Central memory CD8-positive, alpha-beta T cell (primary cell): ENCODE measurements at regions not wholly inside any gene's neighbourhood (a gene's known extent, or its start where the extent isn't known, plus 50 kb on each side); places are given as distances from the start of the nearest gene placed in this dataset.

Experiments
- ATAC-seq: fragments of 150-1000 bp; cut with Tn5 transposase; replicated peaks from 2 replicates; pipeline ENCODE4 v1.10.0; 2022; ENCODE audit warnings: mild to moderate bottlenecking, moderate FRiP score, moderate number of reproducible peaks; ENCODE audit not compliant: poor library complexity, severe bottlenecking; ENCODE audit errors: extremely low read depth
- DNase-seq, 2 donors: peaks; one replicate each; pipeline ENCODE4 v3.0.0; 2021; ENCODE audit warnings: low spot score in 2 of 2
- H3K27ac Mint-ChIP-seq: one replicate; pipeline ENCODE4 v1.8.0; 2022; ENCODE audit warnings: low read depth, mild to moderate bottlenecking, moderate library complexity, mixed read lengths
- H3K27me3 Mint-ChIP-seq: one replicate; pipeline ENCODE4 v1.8.0; 2022; ENCODE audit warnings: mixed read lengths
- H3K36me3 Mint-ChIP-seq: one replicate; pipeline ENCODE4 v1.8.0; 2022; ENCODE audit warnings: mild to moderate bottlenecking, moderate library complexity, mixed read lengths; ENCODE audit not compliant: insufficient read depth
- H3K4me1 Mint-ChIP-seq: one replicate; pipeline ENCODE4 v1.8.0; 2022; ENCODE audit warnings: mixed read lengths
- H3K4me3 Mint-ChIP-seq: one replicate; pipeline ENCODE4 v1.8.0; 2022; ENCODE audit warnings: mild to moderate bottlenecking, moderate library complexity, mixed read lengths
- H3K9me3 Mint-ChIP-seq: one replicate; pipeline ENCODE4 v1.8.0; 2022; ENCODE audit warnings: mixed read lengths

- no peak for DNase-seq
- no peaks in the 10 kb centered on the region for H3K27me3 Mint-ChIP-seq
- H3K9me3 Mint-ChIP-seq, result no peaks in the 10 kb centered on the region
- H3K4me3 Mint-ChIP-seq, result no peak overlapping the region
- no peaks in the 10 kb centered on the region for H3K4me1 Mint-ChIP-seq
- ATAC-seq, result no peak
- peaks cover 2% of the 10 kb centered on the region for H3K36me3 Mint-ChIP-seq
- no peak overlapping the region for H3K27ac Mint-ChIP-seq
Observed at GRCh38 chr20:22455259-22455658, 129.1 kb downstream of the FOXA2 start.

- H3K36me3 Mint-ChIP-seq, result peaks cover 2% of the 10 kb centered on the region
- no peaks in the 10 kb centered on the region for H3K9me3 Mint-ChIP-seq
- ATAC-seq (no peak), DNase-seq (no peak)
- no peaks in the 10 kb centered on the region for H3K27me3 Mint-ChIP-seq
- H3K27ac Mint-ChIP-seq, result no peak overlapping the region
- H3K4me3 Mint-ChIP-seq, result no peak overlapping the region
- H3K4me1 Mint-ChIP-seq, result no peaks in the 10 kb centered on the region
Observed at GRCh38 chr20:22453244-22454080, 130.9 kb downstream of the FOXA2 start.

GRCh38 chr20:22452442-22453011, 131.8 kb downstream of the FOXA2 start:
- Mint-ChIP-seq H3K9me3 (no peaks in the 10 kb centered on the region), H3K36me3 (peaks cover 2% of the 10 kb centered on the region), H3K4me1 (no peaks in the 10 kb centered on the region), H3K27ac (no peak overlapping the region), H3K27me3 (no peaks in the 10 kb centered on the region), H3K4me3 (no peak overlapping the region)
- ATAC-seq (no peak), DNase-seq (no peak)

GRCh38 chr20:22450537-22450936, 133.8 kb downstream of the FOXA2 start:
- DNase-seq (no peak), ATAC-seq (no peak)
- Mint-ChIP-seq H3K4me3 (no peak overlapping the region), H3K27me3 (no peaks in the 10 kb centered on the region), H3K4me1 (no peaks in the 10 kb centered on the region), H3K27ac (no peak overlapping the region), H3K36me3 (peaks cover 2% of the 10 kb centered on the region), H3K9me3 (peaks cover 1% of the 10 kb centered on the region)

GRCh38 chr20:22449188-22449973, 135.0 kb downstream of the FOXA2 start:
- Mint-ChIP-seq H3K27me3 (no peaks in the 10 kb centered on the region), H3K4me3 (no peak overlapping the region), H3K4me1 (no peaks in the 10 kb centered on the region), H3K36me3 (peaks cover 2% of the 10 kb centered on the region), H3K27ac (no peak overlapping the region), H3K9me3 (peaks cover 9% of the 10 kb centered on the region)
- DNase-seq (no peak), ATAC-seq (no peak)

- Mint-ChIP-seq H3K4me3 (no peak overlapping the region), H3K27me3 (no peaks in the 10 kb centered on the region), H3K9me3 (peaks cover 9% of the 10 kb centered on the region), H3K4me1 (no peaks in the 10 kb centered on the region), H3K27ac (no peak overlapping the region), H3K36me3 (peaks cover 2% of the 10 kb centered on the region)
- ATAC-seq (no peak), DNase-seq (no peak)
Observed at GRCh38 chr20:22447447-22447778, 137.0 kb downstream of the FOXA2 start.

GRCh38 chr20:22446613-22447446, 137.5 kb downstream of the FOXA2 start:
- no peaks in the 10 kb centered on the region for H3K27me3 Mint-ChIP-seq
- H3K9me3 Mint-ChIP-seq, result peaks cover 9% of the 10 kb centered on the region
- H3K36me3 Mint-ChIP-seq, result peaks cover 2% of the 10 kb centered on the region
- no peak overlapping the region for H3K4me3 Mint-ChIP-seq
- ATAC-seq, result no peak
- H3K27ac Mint-ChIP-seq, result no peak overlapping the region
- DNase-seq, result no peak
- no peaks in the 10 kb centered on the region for H3K4me1 Mint-ChIP-seq

GRCh38 chr20:22442318-22442717, 142.1 kb downstream of the FOXA2 start:
- peaks cover 18% of the 10 kb centered on the region for H3K9me3 Mint-ChIP-seq
- H3K36me3 Mint-ChIP-seq, result no peaks in the 10 kb centered on the region
- H3K27me3 Mint-ChIP-seq, result no peaks in the 10 kb centered on the region
- H3K4me1 Mint-ChIP-seq, result no peaks in the 10 kb centered on the region
- no peak for ATAC-seq
- no peak overlapping the region for H3K27ac Mint-ChIP-seq
- DNase-seq, result no peak
- H3K4me3 Mint-ChIP-seq, result no peak overlapping the region

GRCh38 chr20:22438926-22439325, 145.4 kb downstream of the FOXA2 start:
- no peak overlapping the region for H3K4me3 Mint-ChIP-seq
- H3K27me3 Mint-ChIP-seq, result no peaks in the 10 kb centered on the region
- no peak for DNase-seq
- H3K36me3 Mint-ChIP-seq, result no peaks in the 10 kb centered on the region
- peaks cover 11% of the 10 kb centered on the region for H3K9me3 Mint-ChIP-seq
- H3K27ac Mint-ChIP-seq, result no peak overlapping the region
- no peak for ATAC-seq
- H3K4me1 Mint-ChIP-seq, result no peaks in the 10 kb centered on the region

GRCh38 chr20:22438346-22438745, 146.0 kb downstream of the FOXA2 start:
- Mint-ChIP-seq H3K27me3 (no peaks in the 10 kb centered on the region), H3K36me3 (no peaks in the 10 kb centered on the region), H3K4me3 (no peak overlapping the region), H3K4me1 (no peaks in the 10 kb centered on the region), H3K27ac (no peak overlapping the region), H3K9me3 (peaks cover 11% of the 10 kb centered on the region)
- ATAC-seq, result no peak
- no peak for DNase-seq

- Mint-ChIP-seq H3K9me3 (peaks cover 11% of the 10 kb centered on the region), H3K27ac (no peak overlapping the region), H3K4me3 (no peak overlapping the region), H3K36me3 (no peaks in the 10 kb centered on the region), H3K27me3 (no peaks in the 10 kb centered on the region), H3K4me1 (no peaks in the 10 kb centered on the region)
- DNase-seq, result no peak
- no peak for ATAC-seq
Observed at GRCh38 chr20:22437354-22437753, 147.0 kb downstream of the FOXA2 start.

GRCh38 chr20:22431419-22431818, 153.0 kb downstream of the FOXA2 start:
- H3K27me3 Mint-ChIP-seq, result no peaks in the 10 kb centered on the region
- H3K4me3 Mint-ChIP-seq, result no peak overlapping the region
- peaks cover 5% of the 10 kb centered on the region for H3K9me3 Mint-ChIP-seq
- ATAC-seq, result no peak
- no peak overlapping the region for H3K27ac Mint-ChIP-seq
- no peaks in the 10 kb centered on the region for H3K4me1 Mint-ChIP-seq
- no peak for DNase-seq
- H3K36me3 Mint-ChIP-seq, result no peaks in the 10 kb centered on the region
